ENCODE measurements at regions not wholly inside any gene's neighbourhood (a gene's known extent, or its start where the extent isn't known, plus 50 kb on each side); places are given as distances from the start of the nearest gene placed in this dataset.

DNA sequence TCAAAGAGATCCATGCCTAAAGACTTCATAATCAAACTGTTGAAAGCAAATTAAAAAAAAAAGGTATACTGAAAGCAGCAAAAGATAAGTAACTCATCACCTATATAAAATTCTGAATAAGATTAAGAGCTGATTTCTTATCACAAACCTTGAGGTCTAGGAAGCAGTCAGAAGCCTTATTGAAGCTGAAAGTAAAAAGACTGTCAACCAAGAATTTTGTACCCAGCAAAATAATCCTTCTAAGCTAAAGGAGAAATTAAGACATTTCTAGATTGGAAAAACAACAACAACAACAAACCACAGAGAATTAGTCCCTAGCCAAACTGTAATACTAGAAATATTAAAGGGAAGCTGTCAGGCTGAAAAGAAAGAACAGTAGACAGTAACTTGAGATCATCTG is 622.9 kb downstream of the PCDH7 start:
- DNase-seq (ENCODE audit: low spot score): no peak
- no peak overlapping the region for H3K27ac ChIP-seq
- no peak overlapping the region for H3K4me3 ChIP-seq
- TF ChIP-seq, protein P1, sequence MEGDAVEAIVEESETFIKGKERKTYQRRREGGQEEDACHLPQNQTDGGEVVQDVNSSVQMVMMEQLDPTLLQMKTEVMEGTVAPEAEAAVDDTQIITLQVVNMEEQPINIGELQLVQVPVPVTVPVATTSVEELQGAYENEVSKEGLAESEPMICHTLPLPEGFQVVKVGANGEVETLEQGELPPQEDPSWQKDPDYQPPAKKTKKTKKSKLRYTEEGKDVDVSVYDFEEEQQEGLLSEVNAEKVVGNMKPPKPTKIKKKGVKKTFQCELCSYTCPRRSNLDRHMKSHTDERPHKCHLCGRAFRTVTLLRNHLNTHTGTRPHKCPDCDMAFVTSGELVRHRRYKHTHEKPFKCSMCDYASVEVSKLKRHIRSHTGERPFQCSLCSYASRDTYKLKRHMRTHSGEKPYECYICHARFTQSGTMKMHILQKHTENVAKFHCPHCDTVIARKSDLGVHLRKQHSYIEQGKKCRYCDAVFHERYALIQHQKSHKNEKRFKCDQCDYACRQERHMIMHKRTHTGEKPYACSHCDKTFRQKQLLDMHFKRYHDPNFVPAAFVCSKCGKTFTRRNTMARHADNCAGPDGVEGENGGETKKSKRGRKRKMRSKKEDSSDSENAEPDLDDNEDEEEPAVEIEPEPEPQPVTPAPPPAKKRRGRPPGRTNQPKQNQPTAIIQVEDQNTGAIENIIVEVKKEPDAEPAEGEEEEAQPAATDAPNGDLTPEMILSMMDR (IDR thresholded peaks at IDR 0.05): no peak

DNA sequence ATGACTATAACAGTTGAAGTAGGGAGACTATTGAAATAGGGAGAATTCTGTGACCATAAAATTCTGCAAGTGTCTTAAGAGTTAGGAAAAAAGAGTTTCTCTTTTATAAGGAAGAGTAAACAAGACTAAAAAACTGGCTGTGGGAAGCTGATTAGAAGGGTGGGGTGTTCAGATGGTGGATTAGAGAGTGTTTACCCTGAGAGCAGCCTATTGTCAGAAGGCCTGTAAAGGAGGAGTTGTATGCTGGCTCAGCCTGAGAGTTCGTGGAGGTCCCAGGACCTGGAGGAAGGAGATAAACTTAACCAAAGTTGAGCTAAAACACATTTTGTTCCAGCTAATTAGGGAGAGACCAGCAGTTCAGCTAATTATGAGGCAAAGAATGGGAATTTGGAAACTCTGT is 629.7 kb downstream of the PCDH7 start:
- H3K27ac ChIP-seq: no peak overlapping the region
- TF ChIP-seq, protein P1 (IDR thresholded peaks at IDR 0.05): no peak
- no peak for DNase-seq (ENCODE audit: low spot score)
- no peak overlapping the region for H3K4me3 ChIP-seq

DNA sequence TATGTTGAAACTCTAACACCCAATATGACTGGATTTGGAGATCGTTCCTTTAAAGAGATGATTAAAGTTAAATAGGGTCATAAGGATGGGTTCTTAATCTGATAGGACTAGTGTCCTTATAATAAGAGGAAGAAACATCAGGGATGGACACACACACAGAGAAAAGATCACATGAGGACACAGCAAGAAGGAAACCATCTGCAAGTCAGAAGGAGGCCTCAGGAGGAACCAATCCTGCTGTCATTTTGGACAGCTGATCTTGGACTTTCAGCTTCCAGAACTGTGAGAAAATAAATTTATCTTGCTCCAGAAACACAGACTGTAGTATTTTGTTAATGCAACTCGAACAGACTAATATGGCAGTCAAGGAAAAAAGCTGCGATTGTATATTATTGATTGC is 631.5 kb downstream of the PCDH7 start:
- Histone ChIP-seq H3K4me3 (no peak overlapping the region), H3K27ac (no peak overlapping the region)
- DNase-seq (ENCODE audit: low spot score): no peak
- TF ChIP-seq, protein P1 (IDR thresholded peaks at IDR 0.05): no peak

DNA sequence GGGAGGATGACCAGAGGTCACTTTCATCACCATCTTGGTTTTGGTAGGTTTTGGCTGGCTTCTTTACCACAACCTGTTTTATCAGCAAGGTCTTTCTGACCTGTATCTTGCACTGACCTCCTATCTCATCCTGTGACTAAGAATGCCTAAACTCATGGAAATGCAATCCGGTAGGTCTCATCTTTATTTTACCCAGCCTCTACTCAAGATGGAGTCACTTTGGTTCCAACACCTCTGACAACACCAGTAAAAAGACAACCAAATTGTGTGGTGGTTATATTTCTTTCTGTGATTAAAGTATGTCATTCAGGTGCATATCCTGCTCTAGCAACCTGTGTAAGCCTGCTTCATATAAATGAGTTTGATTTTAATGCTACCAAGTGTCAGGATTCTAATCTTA is 636.7 kb downstream of the PCDH7 start:
- no peak for DNase-seq (ENCODE audit: low spot score)
- Histone ChIP-seq H3K4me3 (no peak overlapping the region), H3K27ac (no peak overlapping the region)
- TF ChIP-seq, protein P1 (IDR thresholded peaks at IDR 0.05): no peak

DNA sequence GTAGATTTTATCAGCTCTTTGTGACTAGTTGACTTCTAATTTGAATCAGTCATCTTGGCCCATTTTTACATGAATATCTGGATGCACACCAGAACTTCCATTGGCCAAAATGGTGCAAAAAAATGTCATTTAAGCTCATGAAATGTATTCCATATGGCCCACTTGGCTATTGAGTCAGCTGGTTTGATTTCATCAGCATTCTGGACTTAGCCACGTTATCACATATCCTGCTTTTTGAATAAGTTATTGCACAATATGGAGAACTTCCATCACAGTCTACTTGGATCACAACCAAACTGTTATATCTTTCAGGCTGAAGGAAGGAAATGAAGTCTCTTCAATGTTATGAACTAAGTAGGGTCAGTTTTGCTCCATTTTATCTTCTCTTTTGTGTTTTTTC is 640.6 kb downstream of the PCDH7 start:
- Histone ChIP-seq H3K27ac (no peak overlapping the region), H3K4me3 (no peak overlapping the region)
- TF ChIP-seq, protein P1 (IDR thresholded peaks at IDR 0.05): no peak
- no peak for DNase-seq (ENCODE audit: low spot score)

DNA sequence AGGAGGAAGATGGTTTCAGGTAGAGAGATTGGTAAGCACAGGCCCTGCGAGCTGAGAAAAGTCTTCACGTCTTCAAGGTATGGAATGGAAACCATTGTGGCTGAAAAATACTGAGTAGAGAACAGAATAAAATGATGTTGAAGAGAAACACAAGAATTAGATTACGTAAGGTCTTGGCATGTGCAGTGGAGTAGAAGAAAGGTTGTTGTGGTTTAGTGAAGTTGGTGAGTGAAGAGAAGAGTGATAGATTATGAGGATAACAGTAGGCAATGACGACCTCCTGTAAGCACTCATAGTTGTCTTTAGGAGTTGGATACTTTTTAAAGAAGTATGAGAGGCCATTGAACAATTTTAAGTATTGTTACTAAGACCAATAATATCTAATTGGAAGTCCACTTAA is 642.6 kb downstream of the PCDH7 start:
- H3K27ac ChIP-seq: no peak overlapping the region
- no peak for DNase-seq (ENCODE audit: low spot score)
- TF ChIP-seq, protein P1 (IDR thresholded peaks at IDR 0.05): no peak

DNA sequence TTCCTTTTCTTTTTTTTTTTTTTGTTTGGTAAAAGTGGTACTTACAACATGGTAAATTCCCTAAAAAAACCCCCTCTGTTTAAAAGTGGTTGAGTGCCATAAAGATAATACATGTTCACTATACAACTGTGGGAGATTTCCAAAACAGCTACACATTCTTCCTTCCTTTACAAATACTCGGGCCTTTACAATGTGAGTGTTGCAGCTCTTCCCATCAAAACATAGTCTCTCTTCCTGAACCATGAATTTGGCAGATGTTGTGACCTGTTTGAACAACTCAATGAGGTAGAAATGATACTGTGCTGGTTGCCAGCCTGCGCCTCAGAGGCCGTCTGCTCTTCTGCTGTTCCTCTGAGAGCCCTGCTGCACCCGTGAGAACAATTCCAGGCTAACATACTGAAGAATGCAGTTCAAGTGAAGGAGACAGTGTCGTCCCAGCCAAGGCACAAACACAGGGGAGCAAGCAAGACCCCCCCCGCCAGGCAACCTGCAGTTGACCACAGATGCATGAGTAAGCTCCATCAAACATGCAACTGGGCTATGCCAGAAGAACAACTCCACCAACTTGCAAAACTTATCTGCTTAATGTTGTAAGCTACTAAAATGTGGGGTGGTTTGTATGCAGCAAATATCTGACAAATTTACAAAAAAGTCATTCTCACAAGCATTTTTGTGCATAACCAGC is 645.0 kb downstream of the PCDH7 start:
- no peak for DNase-seq (ENCODE audit: low spot score)
- H3K27ac ChIP-seq: no peak overlapping the region
- TF ChIP-seq, protein P1 (IDR thresholded peaks at IDR 0.05): no peak
- H3K4me3 ChIP-seq: no peak overlapping the region

More for the DNA sequence above, 642.6 kb downstream of the PCDH7 start:
- no peak overlapping the region for H3K4me3 ChIP-seq
